SHP77 (cell line): ENCODE measurements at regions not wholly inside any gene's neighbourhood (a gene's known extent, or its start where the extent isn't known, plus 50 kb on each side); places are given as distances from the start of the nearest gene placed in this dataset.
"Not testable (repeated sequence)": the region's sequence is repeated elsewhere in the genome, so short reads cannot be mapped to it uniquely, and the experiment has no call there.

Experiments
- DNase-seq, 2 experiments: peaks; one replicate each; lab custom pipeline; 2025; lab: John Stamatoyannopoulos, UW

- DNase-seq: no peak
These were observed 311.8 kb downstream of the PLPP3 start for GRCh38 chr1:56267611-56268010.

- no peak for DNase-seq
These were observed 313.0 kb downstream of the PLPP3 start for GRCh38 chr1:56266359-56266758.

GRCh38 chr1:56265216-56265615 is 314.1 kb downstream of the PLPP3 start:
- DNase-seq: no peak

- no peak for DNase-seq
These were observed 315.5 kb downstream of the PLPP3 start for GRCh38 chr1:56263908-56264307.

- peak in 1 of 2 experiments; percentile 28 for DNase-seq
These were observed 321.0 kb downstream of the PLPP3 start for GRCh38 chr1:56258371-56258770.

- no peak for DNase-seq
These were observed 321.6 kb downstream of the PLPP3 start for GRCh38 chr1:56257726-56258125.

GRCh38 chr1:56256153-56257000 is 323.0 kb downstream of the PLPP3 start:
- DNase-seq: no peak

GRCh38 chr1:56255516-56256152 is 323.7 kb downstream of the PLPP3 start:
- DNase-seq: no peak

- DNase-seq: no peak
These were observed 325.2 kb downstream of the PLPP3 start for GRCh38 chr1:56254130-56254529.

- no peak for DNase-seq
These were observed 328.6 kb downstream of the PLPP3 start for GRCh38 chr1:56250809-56251208.

- no peak for DNase-seq
These were observed 330.1 kb downstream of the PLPP3 start for GRCh38 chr1:56249234-56249633.

GRCh38 chr1:56248138-56248537 is 331.2 kb downstream of the PLPP3 start:
- DNase-seq: no peak

GRCh38 chr1:56246726-56247125 is 332.6 kb downstream of the PLPP3 start:
- not testable (repeated sequence) for DNase-seq

GRCh38 chr1:56240400-56240799 is 339.0 kb downstream of the PLPP3 start:
- no peak for DNase-seq

- no peak for DNase-seq
These were observed 341.8 kb downstream of the PLPP3 start for GRCh38 chr1:56237491-56238064.

- DNase-seq: no peak
These were observed 342.7 kb downstream of the PLPP3 start for GRCh38 chr1:56236688-56237087.

GRCh38 chr1:56235909-56236510 is 343.4 kb downstream of the PLPP3 start:
- no peak for DNase-seq

GRCh38 chr1:56229186-56229585 is 350.2 kb downstream of the PLPP3 start:
- DNase-seq: no peak

GRCh38 chr1:56227886-56228285 is 351.5 kb downstream of the PLPP3 start:
- no peak for DNase-seq

GRCh38 chr1:56227401-56227800 is 352.0 kb downstream of the PLPP3 start:
- no peak for DNase-seq

GRCh38 chr1:56225964-56226815 is 353.2 kb downstream of the PLPP3 start:
- DNase-seq: no peak

GRCh38 chr1:56223968-56224367 is 355.4 kb downstream of the PLPP3 start:
- DNase-seq: no peak
